ENCODE measurements at regions not wholly inside any gene's neighbourhood (a gene's known extent, or its start where the extent isn't known, plus 50 kb on each side); places are given as distances from the start of the nearest gene placed in this dataset.

DNA sequence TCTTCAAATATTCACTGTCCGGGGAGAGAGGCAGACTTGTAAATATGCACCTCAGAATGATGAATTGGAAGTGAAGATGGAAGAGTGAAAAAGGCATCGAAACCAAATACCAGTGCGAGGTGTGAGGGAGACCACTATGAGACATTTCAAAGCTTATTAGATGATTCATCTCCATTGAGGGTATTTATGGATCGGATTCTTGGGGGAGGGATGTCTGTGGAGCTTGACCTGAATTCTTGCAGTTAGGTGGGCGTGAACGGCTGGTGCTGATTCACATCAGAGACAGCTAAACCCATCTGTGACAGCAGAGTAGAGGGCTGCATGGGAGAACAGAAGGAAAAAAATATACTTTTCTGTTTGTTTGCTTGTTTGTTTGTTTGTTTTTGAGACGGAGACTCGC is 677.2 kb downstream of the AACS start:
- H3K4me1 ChIP-seq (ENCODE audit: control insufficient read depth in 2 of 2, insufficient read depth in 2 of 2, low read length in 2 of 2) = no peaks in the 10 kb centered on the region
- peaks cover 4% of the 10 kb centered on the region for H3K9me3 Mint-ChIP-seq (ENCODE audit: insufficient read depth)
- no peak overlapping the region for H3K4me2 ChIP-seq (replicated peaks; ENCODE audit: low read depth, low read length, poor library complexity, severe bottlenecking)
- H4K20me1 ChIP-seq (ENCODE audit: control insufficient read depth, insufficient read depth, low read length, poor library complexity, severe bottlenecking) = no peaks in the 10 kb centered on the region
- POLR2A ChIA-PET = no interaction called here
- DNase-seq (no peak), ATAC-seq (ENCODE audit: low read depth) (no peak)
- H3K36me3 ChIP-seq (replicated peaks in 1 of 2; ENCODE audit: control extremely low read depth in 1 of 2, control insufficient read depth in 1 of 2, extremely low read depth in 1 of 2, insufficient read depth in 2 of 2, low read length in 1 of 2) = no peaks in the 10 kb centered on the region
- no peak overlapping the region for H3K4me3 ChIP-seq (ENCODE audit: control extremely low read depth in 1 of 5, extremely low read depth in 1 of 5, insufficient read depth in 1 of 5, low read depth in 2 of 5, low read length in 4 of 5)
- H3K4me3 Mint-ChIP-seq = no peak overlapping the region
- H3K4me1 Mint-ChIP-seq = no peaks in the 10 kb centered on the region
- TF ChIP-seq, protein P1, sequence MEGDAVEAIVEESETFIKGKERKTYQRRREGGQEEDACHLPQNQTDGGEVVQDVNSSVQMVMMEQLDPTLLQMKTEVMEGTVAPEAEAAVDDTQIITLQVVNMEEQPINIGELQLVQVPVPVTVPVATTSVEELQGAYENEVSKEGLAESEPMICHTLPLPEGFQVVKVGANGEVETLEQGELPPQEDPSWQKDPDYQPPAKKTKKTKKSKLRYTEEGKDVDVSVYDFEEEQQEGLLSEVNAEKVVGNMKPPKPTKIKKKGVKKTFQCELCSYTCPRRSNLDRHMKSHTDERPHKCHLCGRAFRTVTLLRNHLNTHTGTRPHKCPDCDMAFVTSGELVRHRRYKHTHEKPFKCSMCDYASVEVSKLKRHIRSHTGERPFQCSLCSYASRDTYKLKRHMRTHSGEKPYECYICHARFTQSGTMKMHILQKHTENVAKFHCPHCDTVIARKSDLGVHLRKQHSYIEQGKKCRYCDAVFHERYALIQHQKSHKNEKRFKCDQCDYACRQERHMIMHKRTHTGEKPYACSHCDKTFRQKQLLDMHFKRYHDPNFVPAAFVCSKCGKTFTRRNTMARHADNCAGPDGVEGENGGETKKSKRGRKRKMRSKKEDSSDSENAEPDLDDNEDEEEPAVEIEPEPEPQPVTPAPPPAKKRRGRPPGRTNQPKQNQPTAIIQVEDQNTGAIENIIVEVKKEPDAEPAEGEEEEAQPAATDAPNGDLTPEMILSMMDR (IDR thresholded peaks at IDR 0.05) = no peak
- no peak for TF ChIP-seq EZH2 (IDR thresholded peaks at IDR 0.05; ENCODE audit: borderline replicate concordance, insufficient read depth, low read depth, low read length, poor library complexity, severe bottlenecking)
- H3K27me3 ChIP-seq (replicated peaks in 1 of 4; ENCODE audit: control extremely low read depth in 1 of 4, control insufficient read depth in 3 of 4, insufficient read depth in 4 of 4, low read length in 3 of 4) = no peaks in the 10 kb centered on the region
- no peak overlapping the region for H2AFZ ChIP-seq (ENCODE audit: insufficient read depth, low read depth, low read length, poor library complexity, severe bottlenecking)
- no peaks in the 10 kb centered on the region for H3K79me2 ChIP-seq (ENCODE audit: control insufficient read depth, insufficient read depth, low read length)
- intact Hi-C loops (cut with micrococcal nuclease) = no loop called here
- CTCF ChIA-PET = no interaction called here
- H3K27me3 Mint-ChIP-seq = no peaks in the 10 kb centered on the region
- H3K27ac Mint-ChIP-seq = no peak overlapping the region
- H3K9ac ChIP-seq (ENCODE audit: low read length) = no peak overlapping the region
- WGBS (ENCODE audit: insufficient coverage) = 84% methylated on average over 6 of the region's 8 CpGs
- H3K9me3 ChIP-seq (ENCODE audit: control extremely low read depth in 1 of 3, control insufficient read depth in 2 of 3, insufficient read depth in 1 of 3, low read length in 2 of 3) = peaks cover 0 to 8% (median 0%) of the 10 kb centered on the region in 3 donors
- no peak overlapping the region for H3K27ac ChIP-seq (ENCODE audit: low read length in 2 of 2)

DNA sequence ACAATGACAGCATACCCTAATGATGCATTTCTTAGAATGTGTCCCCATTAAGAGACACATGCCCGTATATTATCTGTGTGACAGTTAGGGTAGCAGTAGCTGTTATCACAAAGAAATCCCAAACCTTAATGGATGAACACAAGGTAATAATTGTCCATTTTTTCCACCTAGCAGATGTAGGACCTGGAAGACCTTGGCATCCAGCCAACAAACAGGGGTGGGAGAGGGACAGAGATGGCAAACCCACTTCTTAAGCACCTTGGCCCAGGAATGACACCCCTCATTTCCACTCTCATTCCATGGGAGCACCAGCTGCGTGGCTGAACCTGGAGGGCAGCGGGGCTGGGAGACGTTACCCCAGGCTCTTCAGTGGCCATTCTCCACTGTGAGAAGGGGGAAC is 679.0 kb downstream of the AACS start:
- no peak for TF ChIP-seq EZH2 (IDR thresholded peaks at IDR 0.05; ENCODE audit: borderline replicate concordance, insufficient read depth, low read depth, low read length, poor library complexity, severe bottlenecking)
- TF ChIP-seq, protein P1 (IDR thresholded peaks at IDR 0.05) = no peak
- Mint-ChIP-seq H3K4me3 (no peak overlapping the region), H3K27me3 (no peaks in the 10 kb centered on the region), H3K4me1 (no peaks in the 10 kb centered on the region), H3K27ac (no peak overlapping the region), H3K9me3 (ENCODE audit: insufficient read depth) (peaks cover 2% of the 10 kb centered on the region)
- intact Hi-C loops (cut with micrococcal nuclease) = no loop called here
- no peak overlapping the region for H2AFZ ChIP-seq (ENCODE audit: insufficient read depth, low read depth, low read length, poor library complexity, severe bottlenecking)
- no peaks in the 10 kb centered on the region for H4K20me1 ChIP-seq (ENCODE audit: control insufficient read depth, insufficient read depth, low read length, poor library complexity, severe bottlenecking)
- H3K4me3 ChIP-seq (ENCODE audit: control extremely low read depth in 1 of 5, extremely low read depth in 1 of 5, insufficient read depth in 1 of 5, low read depth in 2 of 5, low read length in 4 of 5) = no peak overlapping the region
- ATAC-seq (ENCODE audit: low read depth) = no peak
- no peak overlapping the region for H3K9ac ChIP-seq (ENCODE audit: low read length)
- no peaks in the 10 kb centered on the region for H3K4me1 ChIP-seq (ENCODE audit: control insufficient read depth in 2 of 2, insufficient read depth in 2 of 2, low read length in 2 of 2)
- no peak for DNase-seq
- H3K79me2 ChIP-seq (ENCODE audit: control insufficient read depth, insufficient read depth, low read length) = no peaks in the 10 kb centered on the region
- peaks cover 0 to 14% (median 0%) of the 10 kb centered on the region in 3 donors for H3K9me3 ChIP-seq (ENCODE audit: control extremely low read depth in 1 of 3, control insufficient read depth in 2 of 3, insufficient read depth in 1 of 3, low read length in 2 of 3)
- no peak overlapping the region for H3K4me2 ChIP-seq (replicated peaks; ENCODE audit: low read depth, low read length, poor library complexity, severe bottlenecking)
- H3K36me3 ChIP-seq (replicated peaks in 1 of 2; ENCODE audit: control extremely low read depth in 1 of 2, control insufficient read depth in 1 of 2, extremely low read depth in 1 of 2, insufficient read depth in 2 of 2, low read length in 1 of 2) = no peaks in the 10 kb centered on the region
- ChIA-PET POLR2A (no interaction called here), CTCF (no interaction called here)
- 75% methylated on average over 2 of the region's 4 CpGs for WGBS (ENCODE audit: insufficient coverage)
- no peak overlapping the region for H3K27ac ChIP-seq (ENCODE audit: low read length in 2 of 2)
- H3K27me3 ChIP-seq (replicated peaks in 1 of 4; ENCODE audit: control extremely low read depth in 1 of 4, control insufficient read depth in 3 of 4, insufficient read depth in 4 of 4, low read length in 3 of 4) = no peaks in the 10 kb centered on the region

Measured in B cell (primary cell).